Fibroblast of the aortic adventitia (primary cell): ENCODE measurements at regions not wholly inside any gene's neighbourhood (a gene's known extent, or its start where the extent isn't known, plus 50 kb on each side); places are given as distances from the start of the nearest gene placed in this dataset.

ENCODE experiments used
- DNase-seq: peaks from one replicate; pipeline ENCODE4 v3.0.0-alpha.2; 2010; ENCODE audit warnings: low read depth
- H3K4me3 ChIP-seq: 2 replicates; pipeline ENCODE4 v1.5.1; 2011; ENCODE audit warnings: low read depth, mild to moderate bottlenecking, control low read depth, low read length, moderate library complexity
- CTCF ChIP-seq: IDR thresholded peaks from 2 replicates; pipeline ENCODE4 v1.5.1; 2011; ENCODE audit warnings: mild to moderate bottlenecking, low read length, control low read depth, inconsistent platforms; ENCODE audit not compliant: insufficient read depth

- no peak for DNase-seq
- no peak for TF ChIP-seq CTCF
- H3K4me3 ChIP-seq = no peak overlapping the region
These were observed 223.2 kb upstream of the HES1 start for GRCh38 chr3:193912621-193913178.

- TF ChIP-seq CTCF = no peak
- DNase-seq = no peak
- H3K4me3 ChIP-seq = no peak overlapping the region
These were observed 221.3 kb upstream of the HES1 start for GRCh38 chr3:193914602-193915001.

GRCh38 chr3:193915099-193915498 is 220.8 kb upstream of the HES1 start:
- DNase-seq = no peak
- no peak for TF ChIP-seq CTCF
- no peak overlapping the region for H3K4me3 ChIP-seq

- no peak for DNase-seq
- TF ChIP-seq CTCF = no peak
These were observed 220.3 kb upstream of the HES1 start for GRCh38 chr3:193915613-193916012.

GRCh38 chr3:193917158-193917557 is 218.8 kb upstream of the HES1 start:
- no peak for TF ChIP-seq CTCF
- H3K4me3 ChIP-seq = no peak overlapping the region
- no peak for DNase-seq

More at GRCh38 chr3:193915613-193916012, 220.3 kb upstream of the HES1 start:
- no peak overlapping the region for H3K4me3 ChIP-seq

- H3K4me3 ChIP-seq = no peak overlapping the region
- TF ChIP-seq CTCF = no peak
- no peak for DNase-seq
These were observed 214.5 kb upstream of the HES1 start for GRCh38 chr3:193921465-193921864.
